T47D (cell line): ENCODE measurements at regions not wholly inside any gene's neighbourhood (a gene's known extent, or its start where the extent isn't known, plus 50 kb on each side); places are given as distances from the start of the nearest gene placed in this dataset.

Experiments
- DNase-seq, 2 experiments: peaks; one replicate each; pipeline versions ENCODE4 v3.0.0 to v3.0.0-alpha.2; 2011 to 2012; ENCODE audit warnings: low read depth in 1 of 2, low spot score in 1 of 2
- JUND ChIP-seq: IDR thresholded peaks from 2 replicates; pipeline ENCODE4 v1.6.1; 2012; ENCODE audit warnings: low read depth
- in situ Hi-C: cut with HindIII; loops from 2 replicates; pipeline ENCODE4 v1.10.0; 2016; ENCODE audit warnings: low sequenced_read_pairs, low pct_unique_long_range_greater_than_20kb

DNA sequence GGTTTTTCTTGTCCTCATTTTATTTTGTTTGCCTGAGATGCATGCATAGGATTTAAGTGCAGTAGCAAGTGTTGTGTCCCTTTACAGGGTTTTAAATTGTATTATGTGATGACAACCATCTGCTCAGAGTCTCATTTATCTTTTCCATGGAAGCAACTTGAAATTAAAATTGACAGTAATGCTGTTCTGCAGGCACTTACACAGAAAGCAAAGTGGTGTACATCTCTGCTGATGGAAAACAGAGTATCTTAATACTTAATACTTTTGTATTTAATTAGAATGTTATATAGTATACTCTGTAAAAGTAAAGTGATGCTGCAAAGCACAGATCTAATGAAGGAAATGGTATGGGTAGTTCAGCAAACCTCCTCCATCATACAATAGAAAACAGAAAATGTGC, 482.9 kb downstream of the POM121L12 start:
- in situ Hi-C loops = no loop called here
- DNase-seq = no peak
- no peak for TF ChIP-seq JUND

DNA sequence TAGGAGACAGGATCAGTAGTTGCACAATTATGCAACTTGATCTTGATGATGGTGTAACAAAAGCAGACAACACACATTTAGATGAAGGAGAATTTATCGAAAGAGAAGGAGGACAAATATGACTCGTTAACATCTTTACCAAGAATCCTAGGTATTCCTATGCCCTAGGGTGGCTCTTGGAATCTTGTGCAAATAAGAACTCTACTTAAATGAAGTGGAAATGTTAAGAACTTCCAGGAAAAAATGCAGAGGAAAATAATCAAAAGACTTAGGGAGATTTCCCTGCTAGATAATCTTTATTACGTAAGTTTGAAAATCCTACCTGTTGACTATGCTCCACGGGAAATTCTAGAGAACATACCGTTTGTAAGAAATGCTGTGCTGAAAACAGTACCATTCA, 485.4 kb downstream of the POM121L12 start:
- DNase-seq = no peak
- no peak for TF ChIP-seq JUND
- in situ Hi-C loops = no loop called here

DNA sequence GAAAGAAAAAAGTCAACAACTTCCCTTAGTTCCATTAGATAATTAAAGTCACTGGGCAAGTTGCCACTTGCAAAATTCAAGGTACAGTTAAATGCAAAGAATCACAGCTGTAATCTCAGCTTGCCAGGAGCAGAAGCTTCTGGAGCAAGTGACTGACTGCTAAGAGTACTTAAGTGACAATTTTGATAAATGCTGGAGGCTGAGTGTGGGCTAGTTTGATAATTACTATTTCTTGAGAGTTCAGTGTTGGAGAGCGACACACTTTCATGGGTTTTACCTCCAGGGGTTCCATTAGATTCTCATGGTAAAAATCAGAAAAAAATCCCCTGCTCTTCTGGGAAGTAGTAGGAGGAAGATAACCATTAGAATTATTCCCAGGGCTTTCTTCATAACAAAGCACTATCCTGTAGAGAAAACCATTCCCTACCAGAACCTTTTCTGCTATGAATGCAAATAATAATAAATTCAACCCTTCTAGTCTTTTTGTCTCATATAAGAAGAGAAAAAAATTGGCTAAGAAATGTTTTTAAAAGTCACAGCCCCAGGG, 486.3 kb downstream of the POM121L12 start:
- no peak for DNase-seq
- no peak for TF ChIP-seq JUND
- in situ Hi-C loops = no loop called here

DNA sequence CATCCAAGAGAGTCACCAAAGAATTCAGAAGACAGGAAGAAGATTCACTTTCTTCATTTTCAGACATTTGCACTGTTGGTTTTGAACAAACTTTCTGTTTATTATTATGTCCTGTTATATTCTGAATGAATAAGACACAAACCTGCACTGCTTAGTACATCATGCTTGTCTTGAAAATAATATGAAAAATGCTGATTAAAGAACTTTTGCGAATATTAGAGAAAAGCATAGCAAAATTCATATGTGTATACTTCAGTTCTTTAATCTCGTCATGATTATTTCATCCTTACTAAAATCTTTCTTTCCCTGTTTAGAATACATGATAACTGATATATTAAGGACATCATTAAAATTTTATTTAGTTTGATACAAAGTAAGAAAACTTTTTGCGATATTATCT, 504.1 kb downstream of the POM121L12 start:
- DNase-seq = no peak
- no peak for TF ChIP-seq JUND
- in situ Hi-C loops = no loop called here

DNA sequence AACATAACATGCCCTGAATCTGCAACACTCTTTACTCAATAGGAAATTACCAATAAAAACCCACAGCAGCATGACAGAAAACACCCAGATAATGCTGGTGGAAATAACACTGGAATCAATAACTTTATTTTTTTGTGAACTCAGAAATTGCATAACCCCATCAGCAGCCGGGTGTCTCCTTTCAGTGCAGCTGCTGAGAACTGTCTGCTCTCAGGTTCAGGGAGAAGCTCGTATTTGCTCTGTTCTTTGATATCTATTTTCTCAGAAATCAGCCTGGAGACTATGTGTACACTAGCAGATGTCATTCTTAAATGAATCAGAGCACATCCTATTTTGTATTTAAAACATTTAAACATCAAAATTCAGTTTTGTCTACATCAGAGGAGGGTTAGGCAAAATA, 506.0 kb downstream of the POM121L12 start:
- DNase-seq = no peak
- no peak for TF ChIP-seq JUND
- in situ Hi-C loops = no loop called here

DNA sequence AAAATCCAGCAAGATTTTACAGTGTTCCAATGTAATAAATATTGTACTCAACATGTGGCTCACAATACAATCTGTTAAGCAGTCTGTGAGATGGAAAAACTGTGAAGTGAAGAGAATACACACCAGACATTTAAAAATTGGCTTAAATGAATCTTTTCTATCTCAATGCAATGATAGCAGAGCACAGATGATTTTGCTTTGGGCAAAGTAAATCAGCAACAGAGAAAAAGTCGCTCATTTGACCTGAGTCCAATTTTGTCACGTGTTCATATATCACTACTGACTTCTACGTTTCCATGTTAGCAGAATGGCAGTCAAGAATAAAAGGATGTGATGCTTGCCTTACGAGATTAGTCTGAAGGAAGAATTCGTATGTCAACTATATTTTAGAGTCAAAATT, 506.7 kb downstream of the POM121L12 start:
- in situ Hi-C loops = no loop called here
- no peak for TF ChIP-seq JUND
- DNase-seq = no peak
